Left lung (tissue), 4 donors: ENCODE measurements at regions not wholly inside any gene's neighbourhood (a gene's known extent, or its start where the extent isn't known, plus 50 kb on each side); places are given as distances from the start of the nearest gene placed in this dataset.

Experiments
- ATAC-seq: fragments of 200-7000 bp; cut with Tn5 transposase; one replicate; pipeline ENCODE4 v1.9.1; 2020; ENCODE audit warnings: moderate library complexity
- DNase-seq, 4 donors: peaks; one replicate each; pipeline ENCODE4 v3.0.0-alpha.2; 2013 to 2020
- H3K27ac ChIP-seq, 2 donors: fragments of 200-600 bp; sonication (generic) in 1 of 2; one replicate each; pipeline versions ENCODE4 v1.5.0 to v1.8.0; 2020 to 2021
- H3K27me3 ChIP-seq, 2 donors: fragments of 200-600 bp; sonication (generic) in 1 of 2; one replicate each; pipeline versions ENCODE4 v1.5.0 to v1.8.0; 2020 to 2021
- H3K36me3 ChIP-seq, 2 donors: fragments of 200-600 bp; sonication (generic) in 1 of 2; one replicate each; pipeline versions ENCODE4 v1.5.0 to v1.8.0; 2020 to 2021
- H3K4me1 ChIP-seq, 2 donors: fragments of 200-600 bp; one replicate each; pipeline ENCODE4 v1.8.0; 2021
- H3K4me3 ChIP-seq, 2 donors: fragments of 200-600 bp; sonication (generic) in 1 of 2; one replicate each; pipeline versions ENCODE4 v1.5.0 to v1.8.0; 2020 to 2021; ENCODE audit warnings: mild to moderate bottlenecking in 1 of 2
- H3K9me3 ChIP-seq, 2 donors: fragments of 200-600 bp; sonication (generic) in 1 of 2; one replicate each; pipeline versions ENCODE4 v1.5.0 to v1.8.0; 2020 to 2021
- intact Hi-C, 2 donors: fragments of 100-400 bp; cut with DNase I; formaldehyde crosslinking; loops; one replicate each; pipeline versions ENCODE4 v1.11.2 to v1.14.2; 2022
- TF ChIP-seq, protein P1 (sequence below), 2 donors: fragments of 200-600 bp; sonication (generic) in 1 of 2; IDR thresholded peaks; one replicate each; pipeline versions ENCODE4 v1.5.0 to v1.8.0; 2021; ENCODE audit warnings: antibody characterized with exemption in 2 of 2
- donor health status: DM: no; HTN: yes; CAD: no.
- donor health status: DM: no; HTN: no; CAD: no.

DNA sequence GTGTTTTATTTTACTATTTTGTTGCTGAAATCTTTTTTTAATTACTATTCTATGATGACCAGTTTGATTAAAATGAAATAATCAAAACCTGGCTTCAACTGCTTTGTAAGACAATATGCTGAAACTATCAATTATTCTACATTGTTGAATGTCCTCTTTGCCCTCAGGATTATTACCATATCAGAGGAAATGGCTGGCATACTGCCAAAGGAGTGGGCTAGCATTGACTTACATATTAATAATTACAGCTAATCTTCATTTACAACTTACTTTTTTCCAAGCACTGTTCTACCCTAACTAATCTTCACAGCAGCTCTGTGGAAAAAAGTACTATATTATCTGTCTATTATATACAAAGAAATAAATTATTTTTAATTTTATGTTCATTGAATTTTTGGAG is 560.5 kb downstream of the BCKDHB start:
- ATAC-seq (no peak), DNase-seq (no peak)
- Histone ChIP-seq H3K36me3 (no peaks in the 10 kb centered on the region), H3K4me3 (no peak overlapping the region), H3K27ac (no peak overlapping the region), H3K4me1 (no peaks in the 10 kb centered on the region), H3K9me3 (no peaks in the 10 kb centered on the region), H3K27me3 (no peaks in the 10 kb centered on the region)
- TF ChIP-seq, protein P1, sequence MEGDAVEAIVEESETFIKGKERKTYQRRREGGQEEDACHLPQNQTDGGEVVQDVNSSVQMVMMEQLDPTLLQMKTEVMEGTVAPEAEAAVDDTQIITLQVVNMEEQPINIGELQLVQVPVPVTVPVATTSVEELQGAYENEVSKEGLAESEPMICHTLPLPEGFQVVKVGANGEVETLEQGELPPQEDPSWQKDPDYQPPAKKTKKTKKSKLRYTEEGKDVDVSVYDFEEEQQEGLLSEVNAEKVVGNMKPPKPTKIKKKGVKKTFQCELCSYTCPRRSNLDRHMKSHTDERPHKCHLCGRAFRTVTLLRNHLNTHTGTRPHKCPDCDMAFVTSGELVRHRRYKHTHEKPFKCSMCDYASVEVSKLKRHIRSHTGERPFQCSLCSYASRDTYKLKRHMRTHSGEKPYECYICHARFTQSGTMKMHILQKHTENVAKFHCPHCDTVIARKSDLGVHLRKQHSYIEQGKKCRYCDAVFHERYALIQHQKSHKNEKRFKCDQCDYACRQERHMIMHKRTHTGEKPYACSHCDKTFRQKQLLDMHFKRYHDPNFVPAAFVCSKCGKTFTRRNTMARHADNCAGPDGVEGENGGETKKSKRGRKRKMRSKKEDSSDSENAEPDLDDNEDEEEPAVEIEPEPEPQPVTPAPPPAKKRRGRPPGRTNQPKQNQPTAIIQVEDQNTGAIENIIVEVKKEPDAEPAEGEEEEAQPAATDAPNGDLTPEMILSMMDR (IDR thresholded peaks at IDR 0.05), result no peak
- intact Hi-C loops, result no loop called here

DNA sequence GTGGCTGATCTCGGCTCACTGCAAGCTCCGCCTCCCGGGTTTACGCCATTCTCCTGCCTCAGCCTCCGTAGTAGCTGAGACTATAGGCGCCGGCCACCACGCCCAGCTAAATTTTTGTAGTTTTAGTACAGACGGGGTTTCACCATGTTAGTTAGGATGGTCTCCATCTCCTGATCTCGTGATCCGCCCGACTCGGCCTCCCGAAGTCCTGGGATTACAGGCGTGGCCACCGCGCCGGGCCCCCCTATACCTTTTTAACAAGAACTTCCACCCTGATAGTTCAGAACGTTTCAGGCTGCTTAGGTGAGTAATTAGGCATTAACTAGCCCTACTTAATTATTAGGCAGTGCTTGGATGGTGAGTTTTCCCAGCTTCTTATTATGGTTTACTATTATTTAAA is 552.5 kb downstream of the BCKDHB start:
- H3K27me3 ChIP-seq, result no peaks in the 10 kb centered on the region
- H3K4me3 ChIP-seq, result no peak overlapping the region
- H3K9me3 ChIP-seq, result no peaks in the 10 kb centered on the region
- H3K4me1 ChIP-seq, result no peaks in the 10 kb centered on the region
- ATAC-seq (no peak), DNase-seq (peak in 1 of 4 donors; percentile 49)
- TF ChIP-seq, protein P1 (IDR thresholded peaks at IDR 0.05), result no peak
- H3K27ac ChIP-seq, result no peak overlapping the region
- intact Hi-C loops, result no loop called here
- no peaks in the 10 kb centered on the region for H3K36me3 ChIP-seq

DNA sequence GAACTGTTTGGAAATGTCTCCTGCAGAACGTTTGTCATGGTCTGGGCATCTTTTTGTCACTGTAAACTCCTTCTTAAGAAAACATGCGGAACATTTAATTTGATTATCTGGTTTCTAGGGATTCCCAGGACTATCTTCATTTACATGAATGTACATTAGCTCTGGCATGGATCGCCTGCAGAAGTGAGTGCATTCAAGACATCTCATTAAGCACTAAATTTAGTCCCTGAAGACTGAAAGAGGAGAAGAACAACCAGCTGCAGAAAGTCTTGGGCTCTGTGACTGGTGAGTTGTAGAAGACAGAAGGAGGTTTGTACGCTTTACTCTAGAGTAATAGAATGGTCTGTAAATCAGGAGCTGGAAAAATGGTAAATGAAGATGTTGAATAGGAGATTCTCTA is 540.7 kb downstream of the BCKDHB start:
- intact Hi-C loops, result no loop called here
- no peak for ATAC-seq

DNA sequence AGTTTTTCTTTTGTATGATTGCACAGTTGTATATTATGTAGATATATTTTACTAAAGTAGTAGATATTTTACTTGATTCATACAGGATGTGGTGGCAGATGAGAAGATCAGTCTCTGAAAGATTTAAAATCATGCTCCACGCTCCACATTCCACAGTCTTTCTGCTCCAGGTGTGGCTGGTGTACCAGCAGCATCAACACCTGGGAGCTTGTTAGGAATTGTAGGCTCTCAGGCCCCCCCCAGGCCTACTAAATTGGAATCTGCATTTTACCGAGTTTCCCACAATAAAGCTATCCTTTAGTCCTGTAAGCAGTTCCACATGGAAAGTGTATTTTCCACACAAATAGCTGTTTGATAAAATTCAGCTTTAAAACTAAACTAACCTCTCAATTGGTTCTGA is 537.4 kb downstream of the BCKDHB start:
- no peaks in the 10 kb centered on the region for H3K4me1 ChIP-seq
- no peak overlapping the region for H3K27ac ChIP-seq
- H3K36me3 ChIP-seq, result no peaks in the 10 kb centered on the region
- TF ChIP-seq, protein P1 (IDR thresholded peaks at IDR 0.05), result no peak
- intact Hi-C loops, result no loop called here
- no peaks in the 10 kb centered on the region for H3K27me3 ChIP-seq
- H3K4me3 ChIP-seq, result no peak overlapping the region
- peaks cover 0 to 10% of the 10 kb centered on the region in 2 donors for H3K9me3 ChIP-seq
- ATAC-seq (no peak), DNase-seq (no peak)

More for the DNA sequence above, 540.7 kb downstream of the BCKDHB start:
- no peak overlapping the region for H3K27ac ChIP-seq
- DNase-seq, result no peak
- no peaks in the 10 kb centered on the region for H3K36me3 ChIP-seq
- H3K4me3 ChIP-seq, result no peak overlapping the region
- H3K27me3 ChIP-seq, result no peaks in the 10 kb centered on the region
- no peaks in the 10 kb centered on the region for H3K4me1 ChIP-seq
- TF ChIP-seq, protein P1 (IDR thresholded peaks at IDR 0.05), result no peak
- H3K9me3 ChIP-seq, result peaks cover 0 to 10% of the 10 kb centered on the region in 2 donors

DNA sequence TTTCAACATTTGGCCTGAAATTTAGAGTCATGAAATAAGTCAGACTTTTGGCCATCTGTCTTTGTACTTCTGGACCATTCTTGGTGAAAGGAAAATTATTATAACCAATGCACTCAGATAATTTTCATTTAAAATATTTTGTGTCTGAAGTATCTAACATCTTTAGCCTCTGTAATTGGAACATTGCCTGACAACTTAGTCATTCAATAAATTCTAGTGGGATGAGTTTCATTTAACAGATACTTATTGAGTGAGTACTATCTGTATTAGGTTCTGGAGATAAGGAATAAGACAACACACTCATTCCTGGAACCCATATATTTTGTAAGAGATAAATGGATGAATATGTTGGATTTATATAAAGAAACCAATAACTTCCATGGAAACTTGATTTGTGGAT is 536.0 kb downstream of the BCKDHB start:
- no peaks in the 10 kb centered on the region for H3K27me3 ChIP-seq
- intact Hi-C loops, result no loop called here
- ATAC-seq, result no peak
- peaks cover 0 to 10% of the 10 kb centered on the region in 2 donors for H3K9me3 ChIP-seq
- no peak overlapping the region for H3K4me3 ChIP-seq
- H3K36me3 ChIP-seq, result no peaks in the 10 kb centered on the region
- no peak overlapping the region for H3K27ac ChIP-seq
- TF ChIP-seq, protein P1 (IDR thresholded peaks at IDR 0.05), result no peak
- H3K4me1 ChIP-seq, result peaks cover 0 to 6% of the 10 kb centered on the region in 2 donors
- no peak for DNase-seq
